ENCODE measurements at regions not wholly inside any gene's neighbourhood (a gene's known extent, or its start where the extent isn't known, plus 50 kb on each side); places are given as distances from the start of the nearest gene placed in this dataset.

DNA sequence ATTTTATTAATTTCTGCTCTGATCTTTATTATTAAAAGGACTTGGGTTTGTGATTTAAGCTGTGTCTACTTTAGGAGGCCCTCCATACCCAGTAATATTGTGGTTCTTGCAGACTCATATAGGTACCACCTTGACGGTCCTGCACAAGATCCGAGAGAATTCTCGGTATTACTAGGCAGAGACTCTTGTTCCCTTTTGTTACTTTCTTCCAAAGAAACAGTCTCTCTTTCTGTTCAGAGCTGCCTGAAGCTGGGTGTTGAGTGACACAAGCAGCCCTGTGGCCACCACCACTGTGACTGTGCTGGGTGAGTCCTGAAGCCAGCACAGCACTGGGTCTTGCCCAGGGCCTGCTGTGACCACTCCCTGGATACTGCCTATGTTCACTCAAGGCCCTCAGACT is 666.6 kb downstream of the SEMA5A start:
- H3K27me3 ChIP-seq (ENCODE audit: control insufficient read depth in 3 of 3, insufficient read depth in 3 of 3, low read length in 3 of 3), result no peaks in the 10 kb centered on the region
- peaks cover 0 to 3% (median 0%) of the 10 kb centered on the region in 3 donors for H3K9me3 ChIP-seq (ENCODE audit: control insufficient read depth in 3 of 3, low read length in 3 of 3)
- H3K4me3 ChIP-seq (ENCODE audit: low read length in 3 of 3), result no peak overlapping the region
- H3K27ac ChIP-seq (ENCODE audit: low read depth, low read length), result no peak overlapping the region
- no peaks in the 10 kb centered on the region for H3K36me3 ChIP-seq (ENCODE audit: control insufficient read depth in 3 of 3, insufficient read depth in 3 of 3, low read length in 3 of 3)
- H3K9ac ChIP-seq (ENCODE audit: low read depth in 1 of 3, low read length in 3 of 3), result no peak overlapping the region
- no peaks in the 10 kb centered on the region for H3K4me1 ChIP-seq (ENCODE audit: control insufficient read depth in 3 of 3, insufficient read depth in 3 of 3, low read length in 3 of 3)

DNA sequence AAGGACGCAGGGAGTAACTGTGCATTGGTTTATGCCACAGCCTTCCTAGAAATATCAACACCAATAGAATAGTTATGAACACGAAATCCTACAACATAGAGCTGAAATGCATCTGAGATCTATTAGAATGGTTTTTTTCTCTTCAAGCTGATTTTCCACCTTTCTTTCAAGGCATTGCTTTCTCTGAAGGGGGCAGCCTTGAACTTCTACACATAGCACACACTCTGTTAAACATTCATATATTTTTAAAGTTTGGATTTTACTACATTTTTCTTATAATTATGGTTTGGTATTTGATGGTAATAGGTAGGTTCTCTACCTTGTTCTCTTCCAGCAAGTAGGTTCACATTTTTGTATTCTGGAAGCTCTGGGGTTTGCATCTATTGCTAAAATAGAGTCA is 661.8 kb downstream of the SEMA5A start:
- peaks cover 0 to 3% (median 0%) of the 10 kb centered on the region in 3 donors for H3K9me3 ChIP-seq (ENCODE audit: control insufficient read depth in 3 of 3, low read length in 3 of 3)
- no peak overlapping the region for H3K4me3 ChIP-seq (ENCODE audit: low read length in 3 of 3)
- no peak overlapping the region for H3K27ac ChIP-seq (ENCODE audit: low read depth, low read length)
- no peaks in the 10 kb centered on the region for H3K36me3 ChIP-seq (ENCODE audit: control insufficient read depth in 3 of 3, insufficient read depth in 3 of 3, low read length in 3 of 3)
- no peaks in the 10 kb centered on the region for H3K27me3 ChIP-seq (ENCODE audit: control insufficient read depth in 3 of 3, insufficient read depth in 3 of 3, low read length in 3 of 3)
- no peaks in the 10 kb centered on the region for H3K4me1 ChIP-seq (ENCODE audit: control insufficient read depth in 3 of 3, insufficient read depth in 3 of 3, low read length in 3 of 3)
- no peak overlapping the region for H3K9ac ChIP-seq (ENCODE audit: low read depth in 1 of 3, low read length in 3 of 3)

DNA sequence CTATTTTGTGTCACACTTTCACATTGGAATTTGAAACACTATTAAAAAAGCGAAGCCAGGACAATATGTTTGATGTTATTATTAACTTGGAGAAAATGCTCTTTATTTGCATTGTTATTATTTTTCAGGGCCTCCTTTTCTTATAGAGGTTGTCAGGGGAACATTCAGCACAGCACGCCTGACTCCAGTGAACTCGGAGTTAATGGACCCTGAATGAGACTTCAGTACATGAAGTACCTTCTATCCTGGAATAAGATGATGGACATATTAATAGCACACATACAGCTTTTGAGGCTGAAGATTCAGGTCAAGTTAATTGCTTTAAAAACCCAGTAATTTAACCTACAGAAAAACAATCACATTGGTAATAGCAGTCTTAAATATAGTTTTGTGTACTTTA is 652.9 kb downstream of the SEMA5A start:
- no peak overlapping the region for H3K4me3 ChIP-seq (ENCODE audit: low read length in 3 of 3)

DNA sequence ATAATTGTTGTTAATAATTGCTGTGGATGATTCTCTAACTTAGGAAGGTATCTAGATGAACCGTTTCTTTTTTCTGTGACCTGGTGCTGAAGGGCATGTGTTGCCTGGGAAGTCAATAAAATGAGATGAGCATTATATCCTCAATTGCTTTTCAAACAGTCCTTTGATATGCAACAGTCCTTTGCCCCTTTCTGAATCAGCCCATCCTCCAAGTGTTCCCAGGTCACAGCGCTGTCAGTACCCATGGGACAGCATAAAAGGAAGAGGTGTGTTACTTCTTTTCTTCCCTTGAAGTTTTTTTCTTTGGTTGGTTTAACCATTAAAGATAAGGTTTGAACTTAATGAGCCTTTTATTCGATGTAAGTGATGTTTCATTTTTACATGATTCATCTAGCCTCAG is 651.8 kb downstream of the SEMA5A start:
- Histone ChIP-seq H3K4me1 (ENCODE audit: control insufficient read depth in 3 of 3, insufficient read depth in 3 of 3, low read length in 3 of 3) (no peaks in the 10 kb centered on the region), H3K27ac (ENCODE audit: low read depth, low read length) (no peak overlapping the region), H3K36me3 (ENCODE audit: control insufficient read depth in 3 of 3, insufficient read depth in 3 of 3, low read length in 3 of 3) (no peaks in the 10 kb centered on the region), H3K4me3 (ENCODE audit: low read length in 3 of 3) (no peak overlapping the region), H3K9me3 (ENCODE audit: control insufficient read depth in 3 of 3, low read length in 3 of 3) (no peaks in the 10 kb centered on the region), H3K9ac (ENCODE audit: low read depth in 1 of 3, low read length in 3 of 3) (no peak overlapping the region), H3K27me3 (ENCODE audit: control insufficient read depth in 3 of 3, insufficient read depth in 3 of 3, low read length in 3 of 3) (no peaks in the 10 kb centered on the region)

More for the DNA sequence above, 652.9 kb downstream of the SEMA5A start:
- Histone ChIP-seq H3K9me3 (ENCODE audit: control insufficient read depth in 3 of 3, low read length in 3 of 3) (no peaks in the 10 kb centered on the region), H3K27ac (ENCODE audit: low read depth, low read length) (no peak overlapping the region), H3K4me1 (ENCODE audit: control insufficient read depth in 3 of 3, insufficient read depth in 3 of 3, low read length in 3 of 3) (no peaks in the 10 kb centered on the region), H3K36me3 (ENCODE audit: control insufficient read depth in 3 of 3, insufficient read depth in 3 of 3, low read length in 3 of 3) (no peaks in the 10 kb centered on the region), H3K9ac (ENCODE audit: low read depth in 1 of 3, low read length in 3 of 3) (no peak overlapping the region), H3K27me3 (ENCODE audit: control insufficient read depth in 3 of 3, insufficient read depth in 3 of 3, low read length in 3 of 3) (no peaks in the 10 kb centered on the region)

DNA sequence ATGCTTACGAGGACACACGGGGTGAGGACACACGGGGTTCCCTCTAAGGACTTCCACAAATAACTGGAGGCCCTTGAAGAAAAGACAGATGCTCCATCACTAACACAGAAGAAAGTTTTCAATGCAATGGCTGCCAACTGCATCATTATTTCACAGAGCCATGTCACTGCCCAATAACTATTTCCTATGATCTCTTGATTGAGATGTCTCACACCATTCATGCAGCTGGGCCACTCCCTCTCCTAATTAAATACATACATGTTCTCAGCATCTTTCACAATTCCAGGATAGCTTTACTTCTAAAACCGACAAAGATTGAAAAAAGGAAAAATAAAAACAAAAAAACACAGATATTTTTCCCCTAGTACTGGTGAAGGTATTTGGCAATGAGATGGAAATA is 650.8 kb downstream of the SEMA5A start:
- H3K4me1 ChIP-seq (ENCODE audit: control insufficient read depth in 3 of 3, insufficient read depth in 3 of 3, low read length in 3 of 3), result no peaks in the 10 kb centered on the region
- no peak overlapping the region for H3K27ac ChIP-seq (ENCODE audit: low read depth, low read length)
- no peaks in the 10 kb centered on the region for H3K9me3 ChIP-seq (ENCODE audit: control insufficient read depth in 3 of 3, low read length in 3 of 3)
- no peaks in the 10 kb centered on the region for H3K27me3 ChIP-seq (ENCODE audit: control insufficient read depth in 3 of 3, insufficient read depth in 3 of 3, low read length in 3 of 3)
- H3K4me3 ChIP-seq (ENCODE audit: low read length in 3 of 3), result no peak overlapping the region
- no peaks in the 10 kb centered on the region for H3K36me3 ChIP-seq (ENCODE audit: control insufficient read depth in 3 of 3, insufficient read depth in 3 of 3, low read length in 3 of 3)
- no peak overlapping the region for H3K9ac ChIP-seq (ENCODE audit: low read depth in 1 of 3, low read length in 3 of 3)

DNA sequence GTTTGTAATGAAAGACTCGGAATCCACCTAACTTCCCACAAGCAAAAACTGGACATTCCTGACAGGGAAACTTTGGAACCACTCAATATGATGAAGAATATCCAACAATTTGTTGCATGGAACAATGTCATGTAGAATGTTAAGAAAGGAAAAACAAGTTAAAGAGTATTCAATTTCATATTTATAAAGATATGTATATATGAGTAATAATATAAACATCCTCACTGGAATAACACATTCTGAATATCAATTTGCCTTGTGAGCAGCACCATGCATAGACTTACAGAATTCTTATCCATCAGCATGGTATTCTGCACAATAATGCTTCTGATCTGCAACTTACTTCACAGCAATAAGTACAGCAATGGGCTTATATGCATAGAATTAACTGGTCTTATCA is 650.3 kb downstream of the SEMA5A start:
- H3K4me3 ChIP-seq (ENCODE audit: low read length in 3 of 3), result no peak overlapping the region
- no peak overlapping the region for H3K9ac ChIP-seq (ENCODE audit: low read depth in 1 of 3, low read length in 3 of 3)
- H3K27me3 ChIP-seq (ENCODE audit: control insufficient read depth in 3 of 3, insufficient read depth in 3 of 3, low read length in 3 of 3), result no peaks in the 10 kb centered on the region
- no peak overlapping the region for H3K27ac ChIP-seq (ENCODE audit: low read depth, low read length)
- no peaks in the 10 kb centered on the region for H3K36me3 ChIP-seq (ENCODE audit: control insufficient read depth in 3 of 3, insufficient read depth in 3 of 3, low read length in 3 of 3)
- no peaks in the 10 kb centered on the region for H3K4me1 ChIP-seq (ENCODE audit: control insufficient read depth in 3 of 3, insufficient read depth in 3 of 3, low read length in 3 of 3)
- H3K9me3 ChIP-seq (ENCODE audit: control insufficient read depth in 3 of 3, low read length in 3 of 3), result no peaks in the 10 kb centered on the region

DNA sequence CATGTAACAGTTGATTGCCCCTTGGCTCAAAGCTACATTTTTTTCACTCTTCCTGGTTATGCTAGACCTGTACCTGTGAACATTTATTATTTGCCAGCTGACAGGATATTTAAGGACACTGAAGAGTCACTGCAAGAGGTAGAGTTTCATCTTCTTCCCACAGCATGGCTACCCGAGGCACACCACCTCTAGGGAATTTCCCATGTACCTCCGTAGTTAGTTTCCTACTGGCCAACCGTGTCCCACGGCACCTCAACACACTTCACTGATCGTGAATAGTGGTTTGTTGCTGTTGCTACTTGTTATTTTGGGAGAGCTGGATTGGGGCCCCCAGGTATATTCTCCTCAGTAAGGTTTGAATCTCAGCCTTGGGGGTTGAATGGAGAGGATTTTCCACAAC is 648.6 kb downstream of the SEMA5A start:
- Histone ChIP-seq H3K36me3 (ENCODE audit: control insufficient read depth in 3 of 3, insufficient read depth in 3 of 3, low read length in 3 of 3) (no peaks in the 10 kb centered on the region), H3K27me3 (ENCODE audit: control insufficient read depth in 3 of 3, insufficient read depth in 3 of 3, low read length in 3 of 3) (no peaks in the 10 kb centered on the region), H3K9me3 (ENCODE audit: control insufficient read depth in 3 of 3, low read length in 3 of 3) (no peaks in the 10 kb centered on the region), H3K27ac (ENCODE audit: low read depth, low read length) (no peak overlapping the region), H3K4me3 (ENCODE audit: low read length in 3 of 3) (no peak overlapping the region), H3K9ac (ENCODE audit: low read depth in 1 of 3, low read length in 3 of 3) (no peak overlapping the region), H3K4me1 (ENCODE audit: control insufficient read depth in 3 of 3, insufficient read depth in 3 of 3, low read length in 3 of 3) (no peaks in the 10 kb centered on the region)

DNA sequence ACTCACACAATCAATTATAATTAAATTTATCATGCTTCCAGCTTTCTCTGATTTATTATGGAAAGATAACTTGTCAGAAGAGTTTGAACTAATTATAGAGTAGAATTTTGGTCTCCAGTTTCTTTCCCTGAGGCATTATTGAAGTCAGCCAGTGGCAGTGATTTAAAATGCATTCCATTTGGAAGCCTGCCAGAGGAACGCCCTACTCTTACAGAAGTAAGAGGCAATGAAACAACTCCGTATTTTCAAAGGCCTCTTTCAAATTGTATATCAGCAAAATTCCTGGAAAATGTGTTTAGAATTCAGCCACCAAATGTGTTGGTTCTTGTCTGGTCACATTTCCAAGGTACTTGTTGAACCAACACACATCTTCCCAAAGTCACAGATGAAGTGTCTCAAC is 640.9 kb downstream of the SEMA5A start:
- no peak overlapping the region for H3K27ac ChIP-seq (ENCODE audit: low read depth, low read length)
- no peak overlapping the region for H3K9ac ChIP-seq (ENCODE audit: low read depth in 1 of 3, low read length in 3 of 3)
- no peaks in the 10 kb centered on the region for H3K27me3 ChIP-seq (ENCODE audit: control insufficient read depth in 3 of 3, insufficient read depth in 3 of 3, low read length in 3 of 3)
- H3K4me1 ChIP-seq (ENCODE audit: control insufficient read depth in 3 of 3, insufficient read depth in 3 of 3, low read length in 3 of 3), result no peaks in the 10 kb centered on the region
- no peaks in the 10 kb centered on the region for H3K36me3 ChIP-seq (ENCODE audit: control insufficient read depth in 3 of 3, insufficient read depth in 3 of 3, low read length in 3 of 3)
- H3K9me3 ChIP-seq (ENCODE audit: control insufficient read depth in 3 of 3, low read length in 3 of 3), result no peaks in the 10 kb centered on the region
- H3K4me3 ChIP-seq (ENCODE audit: low read length in 3 of 3), result no peak overlapping the region

DNA sequence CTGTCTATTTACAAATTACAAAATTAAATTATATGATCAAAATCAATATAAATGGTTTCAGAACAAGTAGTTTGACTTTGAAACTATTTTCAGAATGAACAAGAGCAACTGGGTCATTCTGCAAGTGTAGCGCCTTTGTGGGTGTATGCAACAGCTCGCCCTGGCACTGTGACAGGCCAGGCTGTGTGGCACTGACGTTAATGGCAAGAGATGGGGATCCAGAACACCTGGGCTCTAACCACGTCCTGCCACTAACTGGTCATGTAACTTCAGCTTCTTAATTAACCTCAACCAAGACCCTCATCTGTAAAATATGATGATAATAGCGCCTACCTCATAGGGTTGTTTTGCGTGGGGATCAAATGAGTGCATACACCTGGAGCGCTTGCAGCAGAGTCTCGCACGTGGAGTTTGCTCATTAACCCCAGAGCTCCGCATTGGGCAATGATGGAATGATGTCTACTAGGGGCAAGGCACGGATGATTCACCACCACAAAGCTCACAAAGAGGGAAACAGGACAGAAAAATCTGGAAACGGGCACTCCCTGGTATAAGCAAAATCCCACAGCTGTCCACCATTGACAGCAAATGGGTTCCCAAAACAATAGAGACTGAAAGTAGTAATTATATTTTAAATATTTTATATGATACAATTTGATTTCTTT is 639.4 kb downstream of the SEMA5A start:
- Histone ChIP-seq H3K27me3 (ENCODE audit: control insufficient read depth in 3 of 3, insufficient read depth in 3 of 3, low read length in 3 of 3) (no peaks in the 10 kb centered on the region), H3K36me3 (ENCODE audit: control insufficient read depth in 3 of 3, insufficient read depth in 3 of 3, low read length in 3 of 3) (no peaks in the 10 kb centered on the region), H3K27ac (ENCODE audit: low read depth, low read length) (no peak overlapping the region), H3K9me3 (ENCODE audit: control insufficient read depth in 3 of 3, low read length in 3 of 3) (no peaks in the 10 kb centered on the region), H3K9ac (ENCODE audit: low read depth in 1 of 3, low read length in 3 of 3) (no peak overlapping the region), H3K4me1 (ENCODE audit: control insufficient read depth in 3 of 3, insufficient read depth in 3 of 3, low read length in 3 of 3) (no peaks in the 10 kb centered on the region), H3K4me3 (ENCODE audit: low read length in 3 of 3) (no peak overlapping the region)

DNA sequence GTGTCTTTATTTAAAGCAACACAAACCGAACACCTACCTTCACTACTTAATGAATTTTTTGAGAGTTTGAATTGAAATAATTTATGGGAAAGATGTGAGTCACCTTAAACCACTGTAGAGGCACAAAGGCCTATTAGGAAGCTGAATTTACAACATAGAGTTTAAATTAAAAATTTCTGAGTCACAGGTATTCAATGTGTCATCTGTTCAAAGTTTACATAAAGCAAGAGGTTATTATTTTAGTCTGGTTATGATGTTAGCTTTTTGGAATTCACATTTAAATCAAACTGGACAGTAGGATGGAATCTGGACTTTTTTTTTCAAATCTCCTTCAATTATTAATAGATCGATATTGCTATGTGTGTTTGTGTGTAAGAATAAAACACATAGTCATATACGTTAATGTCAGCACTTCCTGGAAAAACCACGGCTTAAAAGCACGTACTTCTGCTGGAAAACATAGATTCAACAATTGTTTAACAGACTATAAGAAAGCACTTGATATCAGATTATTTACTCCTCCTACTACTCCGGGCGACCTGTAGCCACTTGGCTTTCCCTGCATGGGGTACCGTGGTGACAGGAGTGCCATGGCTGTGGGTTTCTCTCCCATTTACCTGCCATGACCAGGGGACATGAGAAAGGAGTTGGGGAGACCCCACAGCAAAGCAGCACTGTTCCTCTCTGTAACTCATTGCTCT is 638.6 kb downstream of the SEMA5A start:
- Histone ChIP-seq H3K36me3 (ENCODE audit: control insufficient read depth in 3 of 3, insufficient read depth in 3 of 3, low read length in 3 of 3) (no peaks in the 10 kb centered on the region), H3K9ac (ENCODE audit: low read depth in 1 of 3, low read length in 3 of 3) (no peak overlapping the region), H3K4me1 (ENCODE audit: control insufficient read depth in 3 of 3, insufficient read depth in 3 of 3, low read length in 3 of 3) (no peaks in the 10 kb centered on the region), H3K27me3 (ENCODE audit: control insufficient read depth in 3 of 3, insufficient read depth in 3 of 3, low read length in 3 of 3) (no peaks in the 10 kb centered on the region), H3K9me3 (ENCODE audit: control insufficient read depth in 3 of 3, low read length in 3 of 3) (no peaks in the 10 kb centered on the region), H3K27ac (ENCODE audit: low read depth, low read length) (no peak overlapping the region), H3K4me3 (ENCODE audit: low read length in 3 of 3) (no peak overlapping the region)

All from skeletal muscle tissue (tissue), 3 donors.